ENCODE measurements at regions not wholly inside any gene's neighbourhood (a gene's known extent, or its start where the extent isn't known, plus 50 kb on each side); places are given as distances from the start of the nearest gene placed in this dataset.

GRCh38 chr12:98295681-98296080 lies 219.7 kb upstream of the TMPO start:
- no peak for DNase-seq

DNA sequence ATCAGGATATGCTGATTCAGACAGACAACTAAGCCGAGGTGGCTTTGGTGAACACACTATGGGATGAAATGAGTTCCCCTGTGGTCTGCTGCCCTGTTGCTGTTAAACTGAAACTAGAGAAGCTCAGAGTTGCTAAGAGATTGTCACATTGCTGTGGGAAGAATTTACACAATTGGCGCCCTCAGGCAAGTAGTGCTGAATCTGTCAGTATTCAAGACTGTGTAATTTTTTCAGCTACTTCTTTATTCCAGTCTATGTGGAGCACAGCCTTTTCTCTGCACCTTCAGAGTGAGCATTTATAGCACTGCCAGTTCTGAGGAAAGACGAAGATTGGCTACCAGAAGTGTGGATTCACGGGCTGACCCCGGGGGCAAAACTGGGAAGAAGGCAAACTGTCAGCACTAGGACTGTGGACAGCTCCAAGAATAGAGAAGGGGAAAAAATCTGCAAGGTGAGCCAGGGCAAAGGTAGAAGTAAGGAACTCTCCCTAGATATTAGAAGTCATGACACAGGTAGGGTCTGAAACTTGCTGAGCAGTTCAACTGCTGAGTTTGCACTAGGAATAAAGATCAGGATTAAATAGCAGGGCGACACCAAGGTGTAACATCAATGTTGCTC lies 218.8 kb upstream of the TMPO start:
- no peak for DNase-seq

- no peak for DNase-seq
Observed at GRCh38 chr12:98297538-98297937, 217.9 kb upstream of the TMPO start.

GRCh38 chr12:98308141-98308540 lies 207.2 kb upstream of the TMPO start:
- DNase-seq, result no peak

GRCh38 chr12:98317939-98318899 lies 197.2 kb upstream of the TMPO start:
- DNase-seq, result no peak

DNA sequence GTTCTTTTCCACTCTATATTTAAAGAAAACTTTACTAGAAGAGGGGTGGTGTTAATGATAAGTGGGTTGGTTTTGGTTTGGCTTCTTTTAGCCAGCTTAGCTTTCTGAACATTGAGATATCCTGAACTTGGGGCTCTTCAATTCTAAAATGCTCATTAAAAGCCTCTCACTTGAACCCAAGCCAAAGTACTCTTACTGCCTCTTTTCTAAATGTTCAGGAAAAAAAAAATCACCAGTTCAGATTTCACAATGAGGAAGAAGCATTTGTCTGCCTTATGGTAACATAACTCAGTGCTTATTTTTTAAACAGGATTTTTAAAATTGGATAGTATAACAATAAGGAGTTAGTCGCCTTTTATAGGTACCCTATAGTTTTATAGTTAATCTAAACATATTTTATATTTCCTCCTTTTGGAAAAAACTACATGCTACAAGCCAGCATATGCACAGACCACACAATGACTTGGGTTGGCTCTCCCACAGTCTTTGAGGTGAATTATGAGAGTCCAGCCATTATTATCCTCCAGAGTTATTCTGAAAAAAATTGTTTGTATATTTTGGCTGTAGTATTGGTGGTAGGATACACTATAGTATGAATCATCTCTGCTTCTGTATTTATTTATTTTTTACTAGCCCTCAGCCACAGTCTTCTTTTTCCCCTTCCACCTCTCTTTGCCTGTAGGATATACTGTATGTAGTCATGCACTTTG lies 195.5 kb upstream of the TMPO start:
- no peak for DNase-seq

DNA sequence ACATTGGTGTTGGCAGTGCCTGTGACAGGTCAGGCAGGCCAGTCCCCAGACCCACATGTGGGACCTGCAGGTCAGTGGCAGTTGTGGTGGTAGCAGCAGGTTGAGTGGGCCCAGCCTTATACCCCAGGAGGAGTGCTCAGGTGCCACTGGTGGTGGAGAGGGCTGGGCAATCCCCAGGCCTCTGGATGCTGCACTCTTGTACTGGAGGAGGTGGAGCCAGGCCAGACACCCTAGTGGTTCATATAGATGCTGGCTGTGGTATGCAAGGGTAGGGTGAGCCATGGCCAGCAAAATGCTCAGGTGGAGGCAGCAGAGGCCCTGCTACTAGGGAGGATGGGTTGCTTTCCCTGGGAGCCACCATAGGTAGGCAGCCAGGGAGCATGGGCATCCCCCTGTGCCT lies 190.4 kb upstream of the TMPO start:
- no peak for DNase-seq

DNA sequence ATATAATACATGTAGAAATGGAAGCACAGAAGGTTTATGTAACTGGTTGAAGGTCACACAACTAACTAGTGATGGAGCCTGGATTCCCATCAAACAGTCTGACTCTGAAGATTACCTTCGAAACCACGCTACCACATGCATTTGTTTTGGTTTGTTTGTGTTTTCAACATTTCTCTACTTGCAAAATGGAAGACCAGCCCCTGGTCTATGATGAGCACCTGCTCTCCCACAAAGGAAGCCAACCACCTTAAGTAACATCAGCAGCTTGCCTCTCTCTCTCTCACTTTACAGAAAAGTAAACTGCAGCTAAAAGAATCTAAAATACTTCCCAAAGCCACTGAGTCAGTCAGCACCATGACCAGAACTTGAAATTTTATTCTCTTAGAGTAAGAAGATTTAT lies 186.9 kb upstream of the TMPO start:
- DNase-seq, result no peak

DNA sequence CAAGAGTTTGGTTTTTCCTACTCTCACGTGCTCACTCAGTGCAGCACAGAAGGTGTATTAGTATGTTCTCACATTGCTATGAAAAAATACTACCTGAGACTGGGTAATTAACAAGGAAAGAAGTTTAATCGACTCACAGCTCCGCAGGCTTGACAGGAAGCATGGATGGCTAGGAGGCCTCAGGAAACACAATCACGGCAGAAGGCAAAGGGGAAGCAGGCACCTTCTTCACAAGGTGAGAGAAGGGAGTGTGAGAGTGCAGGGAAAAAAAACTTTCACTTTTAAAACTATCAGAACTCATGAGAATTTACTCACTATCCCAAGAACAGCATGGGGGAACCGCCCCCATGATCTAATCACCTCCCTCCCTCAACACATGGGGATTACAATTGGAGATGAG lies 185.8 kb upstream of the TMPO start:
- DNase-seq, result no peak

DNA sequence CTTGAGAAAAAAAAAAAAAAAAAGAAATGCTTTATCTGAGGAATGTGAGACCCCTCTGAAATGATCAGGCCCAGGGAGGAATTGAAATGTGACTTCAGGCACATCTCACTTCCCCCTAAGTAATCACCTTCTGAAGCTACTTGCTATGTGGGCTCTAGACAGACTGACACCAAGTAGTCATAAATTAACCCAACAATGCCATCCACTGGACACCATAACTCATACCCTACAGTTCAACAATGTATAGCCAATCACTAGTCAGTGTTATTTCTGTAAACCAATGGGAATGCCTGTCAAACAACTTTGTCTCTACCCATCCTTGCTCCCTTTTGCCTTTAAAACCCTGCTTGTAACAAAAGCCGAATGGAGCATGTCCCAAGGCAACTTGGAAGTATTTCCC lies 182.7 kb upstream of the TMPO start:
- DNase-seq, result no peak

DNA sequence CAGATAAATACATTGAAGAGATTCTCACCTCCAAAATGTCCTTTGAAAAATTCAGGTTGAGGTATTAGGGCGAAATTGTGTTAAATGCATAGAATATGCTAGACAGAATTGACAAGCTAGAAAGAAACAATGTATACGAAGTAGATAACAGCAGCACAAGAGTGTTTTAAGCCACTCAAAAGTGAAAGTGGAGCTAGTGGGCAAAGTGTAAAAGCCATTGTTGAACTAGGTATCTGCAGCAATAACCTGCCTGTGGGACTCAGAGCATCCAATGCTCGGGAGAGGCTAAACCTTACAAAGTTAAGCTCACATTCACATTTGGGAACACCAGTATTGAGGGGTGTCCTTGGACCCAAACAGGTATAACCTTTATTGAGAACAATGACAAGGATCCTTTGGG lies 180.6 kb upstream of the TMPO start:
- no peak for DNase-seq

- no peak for DNase-seq
Observed at GRCh38 chr12:98341026-98341425, 174.4 kb upstream of the TMPO start.

DNA sequence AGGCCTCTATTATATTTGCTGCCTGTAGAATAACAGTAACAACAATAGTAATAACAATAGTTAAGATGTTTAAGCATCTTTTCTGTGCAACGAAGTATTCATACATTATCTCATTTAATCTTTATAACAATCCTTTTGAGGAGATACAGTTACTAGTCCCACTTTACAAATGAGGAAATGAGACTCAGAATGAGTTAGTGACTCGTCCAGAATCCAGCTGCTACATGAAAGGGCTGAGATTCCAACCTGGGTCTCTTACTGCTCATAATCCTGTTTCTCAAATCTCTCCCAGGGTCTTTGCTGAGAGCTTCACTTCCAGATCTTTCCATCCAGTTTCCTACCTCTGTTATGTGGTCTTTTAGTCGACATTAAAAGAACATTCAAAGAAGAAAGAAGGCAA lies 173.7 kb upstream of the TMPO start:
- DNase-seq, result no peak

DNA sequence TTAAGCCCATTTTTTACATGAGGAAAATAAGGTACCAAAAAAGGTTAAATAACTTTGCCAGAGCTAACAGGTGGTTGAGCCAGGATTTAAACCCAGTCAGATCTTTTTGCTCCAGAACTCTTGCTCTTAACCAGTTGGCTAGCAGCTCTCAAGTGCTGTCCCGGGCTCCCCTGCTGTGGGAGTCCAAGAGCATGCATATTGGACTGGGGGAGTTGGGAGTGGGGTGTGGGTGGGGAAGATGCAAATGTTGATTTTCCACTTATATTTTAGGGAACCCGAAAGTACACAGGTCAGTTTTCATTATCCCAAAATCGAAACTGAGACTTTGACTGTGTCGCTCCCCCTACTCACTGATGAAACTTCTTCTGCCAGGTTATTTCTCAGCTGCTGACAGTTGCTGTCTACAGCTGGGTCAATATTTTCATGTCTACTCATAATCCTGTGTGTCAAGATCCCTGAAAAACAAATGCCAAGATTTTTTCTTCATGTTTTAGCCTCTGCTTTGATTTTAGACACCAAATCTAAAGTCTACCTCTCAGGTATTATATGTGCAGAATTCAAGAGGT lies 172.3 kb upstream of the TMPO start:
- DNase-seq, result no peak

DNA sequence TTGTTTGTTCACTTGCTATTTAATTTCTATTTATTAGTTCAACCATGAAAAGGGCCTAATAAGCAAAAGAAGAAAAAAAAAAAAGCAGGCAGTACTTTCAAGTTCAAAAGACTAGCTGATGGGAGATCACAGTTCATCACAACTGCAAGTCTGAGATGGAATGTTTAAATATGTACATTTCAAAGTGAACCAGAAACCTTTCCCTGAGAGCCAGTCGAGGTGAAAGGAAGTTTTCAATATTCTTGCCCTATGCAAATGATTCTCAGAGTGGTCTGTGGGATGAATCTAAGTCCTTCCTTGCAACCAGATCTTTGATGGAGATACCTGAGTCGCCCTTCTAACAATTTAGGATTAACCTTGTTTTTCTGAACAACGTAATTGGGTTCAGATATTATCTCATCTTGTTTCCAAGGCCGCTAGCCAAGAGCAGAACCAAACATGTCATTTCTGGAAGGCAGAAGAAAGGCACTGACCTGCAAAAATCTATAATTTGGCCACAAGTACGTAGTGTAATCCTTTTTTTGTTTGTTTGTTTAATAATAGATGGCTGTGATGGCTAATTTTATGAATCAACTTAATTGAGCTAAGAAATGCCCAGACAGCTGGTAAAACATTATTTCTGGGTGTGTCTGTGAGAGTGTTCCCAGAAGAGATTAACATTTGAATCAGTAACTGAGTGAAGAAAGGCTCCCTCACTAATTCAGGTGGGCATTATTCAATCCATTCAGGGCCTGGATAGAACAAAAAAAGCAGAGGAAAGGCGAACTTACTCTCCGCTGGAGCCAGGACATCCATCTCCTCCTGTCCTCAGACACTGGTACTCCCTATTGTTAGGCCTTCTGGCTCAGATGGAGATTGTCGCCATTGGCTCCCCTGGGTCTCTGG lies 171.1 kb upstream of the TMPO start:
- DNase-seq, result no peak

GRCh38 chr12:98345308-98345876 lies 170.0 kb upstream of the TMPO start:
- DNase-seq, result no peak

- no peak for DNase-seq
Observed at GRCh38 chr12:98351089-98351488, 164.3 kb upstream of the TMPO start.

- DNase-seq, result no peak
Observed at GRCh38 chr12:98351784-98352183, 163.6 kb upstream of the TMPO start.

- DNase-seq, result no peak
Observed at GRCh38 chr12:98352218-98352811, 163.1 kb upstream of the TMPO start.

GRCh38 chr12:98352835-98353234 lies 162.6 kb upstream of the TMPO start:
- no peak for DNase-seq

DNA sequence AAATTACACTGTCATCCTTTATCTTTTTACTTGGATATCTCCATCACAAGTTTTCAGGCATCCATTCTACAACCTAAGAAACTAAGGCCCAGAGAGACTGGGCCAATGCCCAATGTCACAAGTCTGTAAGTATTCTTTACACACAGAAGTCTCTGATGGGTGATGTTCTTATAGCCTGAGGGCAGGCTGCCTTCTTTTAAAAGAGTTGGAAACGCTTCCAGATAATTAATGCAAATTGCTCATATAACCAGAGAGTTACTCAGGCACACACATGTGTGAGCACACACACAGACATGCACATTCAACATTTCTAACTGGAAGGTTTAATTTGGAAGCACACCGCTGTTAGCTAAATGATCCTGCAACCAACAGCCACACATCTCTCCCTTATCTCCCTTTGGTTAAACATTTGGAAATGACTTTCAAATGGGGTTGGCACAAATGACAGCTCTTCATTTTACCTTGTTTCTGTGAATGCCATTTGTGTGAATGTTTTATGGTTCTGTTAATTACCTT lies 160.8 kb upstream of the TMPO start:
- DNase-seq, result no peak

All from suppressor macrophage (primary cell).